ENCODE measurements at regions not wholly inside any gene's neighbourhood (a gene's known extent, or its start where the extent isn't known, plus 50 kb on each side); places are given as distances from the start of the nearest gene placed in this dataset.
A peak's percentile ranks its signal among the peaks of the same experiment; 100 is the strongest.
"Not testable (repeated sequence)": the region's sequence is repeated elsewhere in the genome, so short reads cannot be mapped to it uniquely, and the experiment has no call there.

- not testable (repeated sequence) for DNase-seq
Measured at GRCh38 chr1:121007755-121008154, 118.2 kb downstream of the PPIAL4A start.

GRCh38 chr1:121008512-121009215, 119.1 kb downstream of the PPIAL4A start:
- DNase-seq: not testable (repeated sequence)

- peak; percentile 57 to 63 for DNase-seq
Measured at GRCh38 chr1:121009216-121010057, 119.9 kb downstream of the PPIAL4A start.

GRCh38 chr1:121010141-121010540, 120.6 kb downstream of the PPIAL4A start:
- not testable (repeated sequence) for DNase-seq

GRCh38 chr1:121013181-121013580, 123.6 kb downstream of the PPIAL4A start:
- DNase-seq: not testable (repeated sequence)

- DNase-seq: peak; percentile 53 to 61
Measured at GRCh38 chr1:121016182-121017028, 126.8 kb downstream of the PPIAL4A start.

GRCh38 chr1:121019715-121020349, 130.3 kb downstream of the PPIAL4A start:
- not testable (repeated sequence) for DNase-seq

- peak; percentile 66 to 68 for DNase-seq
Measured at GRCh38 chr1:121020350-121021236, 131.0 kb downstream of the PPIAL4A start.

- DNase-seq: not testable (repeated sequence)
Measured at GRCh38 chr1:121021716-121022115, 132.1 kb downstream of the PPIAL4A start.

- DNase-seq: not testable (repeated sequence)
Measured at GRCh38 chr1:121032878-121033494, 143.4 kb downstream of the PPIAL4A start.

- not testable (repeated sequence) for DNase-seq
Measured at GRCh38 chr1:121036792-121037191, 147.2 kb downstream of the PPIAL4A start.

GRCh38 chr1:121040974-121041373, 143.2 kb downstream of the FAM72B start:
- DNase-seq: not testable (repeated sequence)

- not testable (repeated sequence) for DNase-seq
Measured at GRCh38 chr1:121041497-121041896, 142.6 kb downstream of the FAM72B start.

- not testable (repeated sequence) for DNase-seq
Measured at GRCh38 chr1:121042882-121043281, 141.3 kb downstream of the FAM72B start.

GRCh38 chr1:121048293-121048752, 135.8 kb downstream of the FAM72B start:
- peak in 1 of 2 donors; percentile 28 for DNase-seq

- not testable (repeated sequence) for DNase-seq
Measured at GRCh38 chr1:121048769-121049443, 135.2 kb downstream of the FAM72B start.

GRCh38 chr1:121050097-121050496, 134.0 kb downstream of the FAM72B start:
- DNase-seq: not testable (repeated sequence)

GRCh38 chr1:121051161-121051790, 132.9 kb downstream of the FAM72B start:
- DNase-seq: not testable (repeated sequence)

GRCh38 chr1:121052081-121052660, 132.0 kb downstream of the FAM72B start:
- DNase-seq: not testable (repeated sequence)

Measured in stimulated activated CD4-positive, alpha-beta T cell treated with anti-CD3 and anti-CD28 coated beads, Interleukin-2, amount 100 ng/mL, for 48 hours (primary cell).